ENCODE measurements at regions not wholly inside any gene's neighbourhood (a gene's known extent, or its start where the extent isn't known, plus 50 kb on each side); places are given as distances from the start of the nearest gene placed in this dataset.

DNA sequence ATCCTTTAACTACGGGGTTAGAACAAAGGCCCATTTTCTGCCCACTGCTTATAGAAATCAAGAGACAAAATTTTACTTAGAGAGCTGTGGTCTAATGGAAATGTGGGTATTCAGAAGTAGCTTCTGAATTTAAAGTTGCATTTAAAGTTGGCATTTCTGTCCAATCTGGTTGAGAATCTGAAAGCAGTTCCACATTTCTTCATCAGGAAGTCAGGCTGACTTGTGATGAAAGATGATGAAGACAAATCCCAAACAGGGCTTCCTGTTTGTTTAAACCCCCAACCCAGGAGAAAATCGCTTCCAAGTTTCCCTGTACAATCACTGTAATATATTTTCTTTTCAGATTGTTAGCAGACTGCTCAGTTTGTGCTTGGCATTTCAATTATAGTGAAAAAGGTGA lies 345.3 kb downstream of the SPRY1 start:
- no peak for TF ChIP-seq EZH2 (IDR thresholded peaks at IDR 0.05; ENCODE audit: borderline replicate concordance, low read length)
- TF ChIP-seq, protein P1, sequence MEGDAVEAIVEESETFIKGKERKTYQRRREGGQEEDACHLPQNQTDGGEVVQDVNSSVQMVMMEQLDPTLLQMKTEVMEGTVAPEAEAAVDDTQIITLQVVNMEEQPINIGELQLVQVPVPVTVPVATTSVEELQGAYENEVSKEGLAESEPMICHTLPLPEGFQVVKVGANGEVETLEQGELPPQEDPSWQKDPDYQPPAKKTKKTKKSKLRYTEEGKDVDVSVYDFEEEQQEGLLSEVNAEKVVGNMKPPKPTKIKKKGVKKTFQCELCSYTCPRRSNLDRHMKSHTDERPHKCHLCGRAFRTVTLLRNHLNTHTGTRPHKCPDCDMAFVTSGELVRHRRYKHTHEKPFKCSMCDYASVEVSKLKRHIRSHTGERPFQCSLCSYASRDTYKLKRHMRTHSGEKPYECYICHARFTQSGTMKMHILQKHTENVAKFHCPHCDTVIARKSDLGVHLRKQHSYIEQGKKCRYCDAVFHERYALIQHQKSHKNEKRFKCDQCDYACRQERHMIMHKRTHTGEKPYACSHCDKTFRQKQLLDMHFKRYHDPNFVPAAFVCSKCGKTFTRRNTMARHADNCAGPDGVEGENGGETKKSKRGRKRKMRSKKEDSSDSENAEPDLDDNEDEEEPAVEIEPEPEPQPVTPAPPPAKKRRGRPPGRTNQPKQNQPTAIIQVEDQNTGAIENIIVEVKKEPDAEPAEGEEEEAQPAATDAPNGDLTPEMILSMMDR (IDR thresholded peaks at IDR 0.05; ENCODE audit: low read length): no peak
- Histone ChIP-seq H3K9ac (ENCODE audit: low read length) (no peak overlapping the region), H3F3A (ENCODE audit: insufficient read depth, low read length) (no peaks in the 10 kb centered on the region), H3K27ac (ENCODE audit: low read depth, low read length, poor library complexity, severe bottlenecking) (no peak overlapping the region), H3K79me2 (ENCODE audit: insufficient read depth, low read length) (no peaks in the 10 kb centered on the region), H2AFZ (ENCODE audit: low read length) (no peak overlapping the region), H3K9me2 (ENCODE audit: low read depth, low read length) (no peaks in the 10 kb centered on the region), H3K4me1 (ENCODE audit: insufficient read depth, low read length, severe bottlenecking) (peaks cover under 1% of the 10 kb centered on the region), H3K4me3 (ENCODE audit: low read depth, low read length, poor library complexity, severe bottlenecking) (no peak overlapping the region), H3K27me3 (ENCODE audit: insufficient read depth, low read length) (no peaks in the 10 kb centered on the region), H3K36me3 (ENCODE audit: insufficient read depth, low read length) (no peaks in the 10 kb centered on the region), H4K20me1 (ENCODE audit: insufficient read depth, low read length) (no peaks in the 10 kb centered on the region), H3K4me2 (ENCODE audit: low read length) (no peak overlapping the region), H3K9me3 (ENCODE audit: low read length) (no peaks in the 10 kb centered on the region)

DNA sequence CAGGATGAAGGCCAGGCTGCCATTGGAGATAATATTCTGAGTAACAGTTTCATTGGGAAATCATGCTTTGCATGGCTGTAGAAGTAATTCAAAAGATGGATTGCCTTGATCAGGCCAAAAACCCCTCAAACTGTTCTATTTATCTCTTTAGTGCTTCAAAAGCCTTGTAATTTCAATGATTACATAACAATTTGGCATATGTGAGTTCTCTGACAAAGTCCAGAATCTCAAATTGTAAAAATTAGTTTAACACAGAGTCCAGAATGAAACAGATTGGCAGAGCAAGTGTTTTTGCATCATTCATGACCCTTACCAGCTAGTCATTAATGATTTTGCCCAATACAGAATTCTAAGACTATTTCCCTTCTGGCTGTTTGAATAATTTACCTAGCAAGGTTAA lies 347.3 kb downstream of the SPRY1 start:
- Histone ChIP-seq H3K79me2 (ENCODE audit: insufficient read depth, low read length) (no peaks in the 10 kb centered on the region), H2AFZ (ENCODE audit: low read length) (no peak overlapping the region), H3K27me3 (ENCODE audit: insufficient read depth, low read length) (no peaks in the 10 kb centered on the region), H3K9me2 (ENCODE audit: low read depth, low read length) (no peaks in the 10 kb centered on the region), H4K20me1 (ENCODE audit: insufficient read depth, low read length) (no peaks in the 10 kb centered on the region), H3K4me2 (ENCODE audit: low read length) (no peak overlapping the region), H3F3A (ENCODE audit: insufficient read depth, low read length) (no peaks in the 10 kb centered on the region), H3K9me3 (ENCODE audit: low read length) (no peaks in the 10 kb centered on the region), H3K27ac (ENCODE audit: low read depth, low read length, poor library complexity, severe bottlenecking) (no peak overlapping the region), H3K4me3 (ENCODE audit: low read depth, low read length, poor library complexity, severe bottlenecking) (no peak overlapping the region), H3K4me1 (ENCODE audit: insufficient read depth, low read length, severe bottlenecking) (peaks cover 8% of the 10 kb centered on the region), H3K36me3 (ENCODE audit: insufficient read depth, low read length) (no peaks in the 10 kb centered on the region), H3K9ac (ENCODE audit: low read length) (no peak overlapping the region)
- no peak for TF ChIP-seq EZH2 (IDR thresholded peaks at IDR 0.05; ENCODE audit: borderline replicate concordance, low read length)
- TF ChIP-seq, protein P1 (IDR thresholded peaks at IDR 0.05; ENCODE audit: low read length): no peak

- H3K9ac ChIP-seq (ENCODE audit: low read length): no peak overlapping the region
- H3K79me2 ChIP-seq (ENCODE audit: insufficient read depth, low read length): no peaks in the 10 kb centered on the region
- TF ChIP-seq EZH2 (IDR thresholded peaks at IDR 0.05; ENCODE audit: borderline replicate concordance, low read length): no peak
- TF ChIP-seq, protein P1 (IDR thresholded peaks at IDR 0.05; ENCODE audit: low read length): no peak
- no peaks in the 10 kb centered on the region for H3K9me3 ChIP-seq (ENCODE audit: low read length)
- H4K20me1 ChIP-seq (ENCODE audit: insufficient read depth, low read length): no peaks in the 10 kb centered on the region
- H3K9me2 ChIP-seq (ENCODE audit: low read depth, low read length): no peaks in the 10 kb centered on the region
- H3K27me3 ChIP-seq (ENCODE audit: insufficient read depth, low read length): no peaks in the 10 kb centered on the region
- no peak overlapping the region for H3K4me2 ChIP-seq (ENCODE audit: low read length)
- H3F3A ChIP-seq (ENCODE audit: insufficient read depth, low read length): no peaks in the 10 kb centered on the region
- H3K4me3 ChIP-seq (ENCODE audit: low read depth, low read length, poor library complexity, severe bottlenecking): no peak overlapping the region
- H3K4me1 ChIP-seq (ENCODE audit: insufficient read depth, low read length, severe bottlenecking): peaks cover 16% of the 10 kb centered on the region
- H3K36me3 ChIP-seq (ENCODE audit: insufficient read depth, low read length): no peaks in the 10 kb centered on the region
- no peak overlapping the region for H3K27ac ChIP-seq (ENCODE audit: low read depth, low read length, poor library complexity, severe bottlenecking)
- no peak overlapping the region for H2AFZ ChIP-seq (ENCODE audit: low read length)
These were observed 348.2 kb downstream of the SPRY1 start for GRCh38 chr4:123744664-123745290.
